ENCODE measurements at regions not wholly inside any gene's neighbourhood (a gene's known extent, or its start where the extent isn't known, plus 50 kb on each side); places are given as distances from the start of the nearest gene placed in this dataset.

GRCh38 chr2:13545320-13545719 lies 828.6 kb downstream of the TRIB2 start:
- Histone ChIP-seq H3K27me3 (ENCODE audit: insufficient read depth) (no peaks in the 10 kb centered on the region), H3K4me3 (no peak overlapping the region), H3K79me2 (replicated peaks; ENCODE audit: insufficient read depth) (no peaks in the 10 kb centered on the region), H2AFZ (no peak overlapping the region), H3K4me2 (no peak overlapping the region), H3K27ac (ENCODE audit: low read depth) (no peak overlapping the region), H3K36me3 (ENCODE audit: insufficient read depth) (no peaks in the 10 kb centered on the region), H3F3A (replicated peaks; ENCODE audit: low read depth) (no peaks in the 10 kb centered on the region), H3K9me2 (ENCODE audit: insufficient read depth) (no peaks in the 10 kb centered on the region), H3K4me1 (ENCODE audit: insufficient read depth) (no peaks in the 10 kb centered on the region), H4K20me1 (replicated peaks; ENCODE audit: insufficient read depth) (no peaks in the 10 kb centered on the region)
- no peak for DNase-seq (ENCODE audit: low spot score)
- no peak overlapping the region for H3K27ac Mint-ChIP-seq
- H3K9me3 Mint-ChIP-seq: no peaks in the 10 kb centered on the region
- TF ChIP-seq NANOG (IDR thresholded peaks at IDR 0.05; ENCODE audit: borderline replicate concordance) (no peak), ZNF331 (CRISPR knock-in tag; IDR thresholded peaks at IDR 0.05; ENCODE audit: low read depth) (no peak), JUNB (IDR thresholded peaks at IDR 0.05; ENCODE audit: unreplicated experiment) (no peak), EZH2 (IDR thresholded peaks at IDR 0.05; ENCODE audit: low read depth, unreplicated experiment) (no peak)
- no peaks in the 10 kb centered on the region for H3K36me3 Mint-ChIP-seq (ENCODE audit: low read depth)
- no peaks in the 10 kb centered on the region for H3K4me1 Mint-ChIP-seq
- ATAC-seq: no peak
- H3K4me3 Mint-ChIP-seq: no peak overlapping the region
- H3K27me3 Mint-ChIP-seq (ENCODE audit: insufficient read depth, low read depth, poor library complexity): no peaks in the 10 kb centered on the region

- no peak for ATAC-seq
- no peak overlapping the region for H2AFZ ChIP-seq
- H3K36me3 ChIP-seq (ENCODE audit: insufficient read depth): no peaks in the 10 kb centered on the region
- H4K20me1 ChIP-seq (replicated peaks; ENCODE audit: insufficient read depth): no peaks in the 10 kb centered on the region
- H3K27me3 Mint-ChIP-seq (ENCODE audit: insufficient read depth, low read depth, poor library complexity): no peaks in the 10 kb centered on the region
- no peaks in the 10 kb centered on the region for H3K9me2 ChIP-seq (ENCODE audit: insufficient read depth)
- H3K27ac Mint-ChIP-seq: no peak overlapping the region
- H3K27me3 ChIP-seq (ENCODE audit: insufficient read depth): no peaks in the 10 kb centered on the region
- no peak overlapping the region for H3K27ac ChIP-seq (ENCODE audit: low read depth)
- no peaks in the 10 kb centered on the region for H3K4me1 ChIP-seq (ENCODE audit: insufficient read depth)
- no peak overlapping the region for H3K4me3 ChIP-seq
- H3K4me1 Mint-ChIP-seq: no peaks in the 10 kb centered on the region
- H3K4me3 Mint-ChIP-seq: no peak overlapping the region
- no peaks in the 10 kb centered on the region for H3F3A ChIP-seq (replicated peaks; ENCODE audit: low read depth)
- H3K4me2 ChIP-seq: no peak overlapping the region
- H3K79me2 ChIP-seq (replicated peaks; ENCODE audit: insufficient read depth): no peaks in the 10 kb centered on the region
- DNase-seq (ENCODE audit: low spot score): no peak
- H3K9me3 Mint-ChIP-seq: no peaks in the 10 kb centered on the region
- no peaks in the 10 kb centered on the region for H3K36me3 Mint-ChIP-seq (ENCODE audit: low read depth)
- TF ChIP-seq STAT1 (IDR thresholded peaks at IDR 0.05; ENCODE audit: unreplicated experiment) (no peak), POLR2AphosphoS5 (IDR thresholded peaks at IDR 0.05; ENCODE audit: low read depth) (no peak), EZH2phosphoT487 (IDR thresholded peaks at IDR 0.05; ENCODE audit: unreplicated experiment) (no peak), ZNF114 (CRISPR knock-in tag; IDR thresholded peaks at IDR 0.05) (no peak), EZH2 (IDR thresholded peaks at IDR 0.05; ENCODE audit: low read depth, unreplicated experiment) (no peak), CTCF (conservative IDR thresholded peaks at IDR 0.05; ENCODE audit: low read depth in 2 of 2) (no peak), JUNB (IDR thresholded peaks at IDR 0.05; ENCODE audit: unreplicated experiment) (no peak), ETS1 (IDR thresholded peaks at IDR 0.05) (no peak), ZNF462 (CRISPR knock-in tag; IDR thresholded peaks at IDR 0.05) (no peak), ZNF331 (CRISPR knock-in tag; IDR thresholded peaks at IDR 0.05; ENCODE audit: low read depth) (no peak), NANOG (IDR thresholded peaks at IDR 0.05; ENCODE audit: borderline replicate concordance) (no peak), CREB1 (CRISPR knock-in tag; IDR thresholded peaks at IDR 0.05; ENCODE audit: low read depth) (no peak)
These were observed 829.4 kb downstream of the TRIB2 start for GRCh38 chr2:13546131-13546530.
